Keratinocyte (primary cell): ENCODE measurements at regions not wholly inside any gene's neighbourhood (a gene's known extent, or its start where the extent isn't known, plus 50 kb on each side); places are given as distances from the start of the nearest gene placed in this dataset.

Experiments used
- DNase-seq: peaks from one replicate; pipeline ENCODE4 v3.0.0-alpha.2; 2011; ENCODE audit warnings: low read depth, missing footprints, low spot score
- FAIRE-seq: peaks from 2 replicates; lab custom pipeline; 2011; peaks lifted over from hg19 to GRCh38; lab: Jason Lieb, UNC
- H2AFZ ChIP-seq: 2 replicates; pipeline ENCODE4 v1.6.0; 2012; ENCODE audit warnings: low read length, control low read depth, inconsistent platforms; ENCODE audit not compliant: control insufficient read depth
- H3K27ac ChIP-seq: 2 replicates; pipeline ENCODE4 v1.5.1; 2011; ENCODE audit warnings: low read length; ENCODE audit not compliant: control insufficient read depth, insufficient read depth
- H3K27me3 ChIP-seq: 3 replicates; pipeline ENCODE4 v1.6.0; 2011; ENCODE audit warnings: low read length; ENCODE audit not compliant: control insufficient read depth, insufficient read depth; ENCODE audit errors: extremely low read depth
- H3K36me3 ChIP-seq, 2 experiments: 2 replicates in 1 of 2; 3 replicates in 1 of 2; pipeline ENCODE4 v1.5.1; 2011; ENCODE audit warnings: low read length in 2 of 2, mild to moderate bottlenecking in 1 of 2; ENCODE audit not compliant: control insufficient read depth in 2 of 2, insufficient read depth in 2 of 2; ENCODE audit errors: extremely low read depth in 1 of 2
- H3K4me1 ChIP-seq: 3 replicates; pipeline ENCODE4 v1.5.1; 2011; ENCODE audit warnings: low read length; ENCODE audit not compliant: control insufficient read depth, insufficient read depth; ENCODE audit errors: extremely low read depth
- H3K4me2 ChIP-seq: 3 replicates; pipeline ENCODE4 v1.6.0; 2011; ENCODE audit warnings: low read depth, low read length; ENCODE audit not compliant: control insufficient read depth, insufficient read depth; ENCODE audit errors: extremely low read depth
- H3K4me3 ChIP-seq, 3 experiments: fragments of 200-600 bp in 1 of 3; sonication (generic) in 1 of 3; 2 replicates in 2 of 3; 3 replicates in 1 of 3; pipeline ENCODE4 v1.5.1; 2011 to 2016; ENCODE audit warnings: low read length in 3 of 3, mild to moderate bottlenecking in 3 of 3, control low read depth in 2 of 3, inconsistent platforms in 1 of 3, low read depth in 1 of 3, mixed read lengths in 1 of 3, mixed run types in 1 of 3, moderate library complexity in 1 of 3; ENCODE audit not compliant: control insufficient read depth in 2 of 3, insufficient read depth in 2 of 3; ENCODE audit errors: extremely low read depth in 1 of 3
- H3K79me2 ChIP-seq: 2 replicates; pipeline ENCODE4 v1.6.0; 2012; ENCODE audit warnings: low read length; ENCODE audit not compliant: control insufficient read depth, insufficient read depth
- H3K9ac ChIP-seq: 3 replicates; pipeline ENCODE4 v1.6.0; 2011; ENCODE audit warnings: low read length; ENCODE audit not compliant: control insufficient read depth, insufficient read depth; ENCODE audit errors: extremely low read depth
- H3K9me1 ChIP-seq: 3 replicates; pipeline ENCODE4 v1.6.0; 2011; ENCODE audit warnings: low read length; ENCODE audit not compliant: control insufficient read depth, insufficient read depth; ENCODE audit errors: extremely low read depth
- H3K9me3 ChIP-seq: 2 replicates; pipeline ENCODE4 v1.5.1; 2012; ENCODE audit warnings: low read depth, low read length; ENCODE audit not compliant: control insufficient read depth
- H4K20me1 ChIP-seq: 3 replicates; pipeline ENCODE4 v1.6.0; 2011; ENCODE audit warnings: low read length; ENCODE audit not compliant: control insufficient read depth, insufficient read depth; ENCODE audit errors: extremely low read depth
- CTCF ChIP-seq, 3 experiments: IDR thresholded peaks in 1 of 3; conservative IDR thresholded peaks in 1 of 3; optimal IDR thresholded peaks in 1 of 3; 2 replicates in 2 of 3; 3 replicates in 1 of 3; pipeline versions ENCODE3 to v1.5.1; 2011; ENCODE audit warnings: low read length in 3 of 3, mild to moderate bottlenecking in 3 of 3, moderate library complexity in 2 of 3, control low read depth in 1 of 3, inconsistent platforms in 1 of 3; ENCODE audit not compliant: insufficient read depth in 2 of 3; ENCODE audit errors: extremely low read depth in 1 of 3
- EZH2 ChIP-seq: IDR thresholded peaks from one replicate; pipeline ENCODE4 v1.6.1; 2012; ENCODE audit warnings: inconsistent platforms, mild to moderate bottlenecking, low read length, moderate library complexity
- dilution Hi-C: fragments of 300-500 bp; cut with MboI; formaldehyde crosslinking; loops from one replicate; pipeline ENCODE4 v1.7.0; 2020; ENCODE audit warnings: low sequenced_read_pairs; ENCODE audit not compliant: extremely low pct_ligation_motif_present

DNA sequence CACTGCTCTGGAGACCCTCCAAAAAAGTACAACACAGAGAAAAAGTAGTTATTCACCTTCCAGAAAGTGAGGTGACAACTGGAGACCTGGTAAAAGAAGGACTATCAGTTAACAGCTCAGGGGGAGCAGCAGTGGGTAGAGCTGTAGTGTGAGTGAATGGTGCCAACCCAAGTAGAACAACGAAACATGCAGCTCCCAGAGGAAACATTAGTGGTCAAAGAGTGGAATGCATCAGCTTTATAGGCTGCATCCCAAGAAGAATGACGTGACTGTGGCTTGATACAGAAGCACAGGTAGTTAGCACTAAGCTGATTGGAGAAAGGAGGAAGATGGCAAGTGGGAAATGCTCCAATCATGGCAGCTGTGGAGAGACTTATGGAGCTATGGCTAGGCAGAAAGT lies 275.7 kb upstream of the CAMK1G start:
- FAIRE-seq, result no peak

GRCh38 chr1:209309198-209309597 lies 274.3 kb upstream of the CAMK1G start:
- Histone ChIP-seq H3K4me2 (no peak overlapping the region), H3K27ac (no peak overlapping the region), H2AFZ (no peak overlapping the region), H3K4me1 (no peaks in the 10 kb centered on the region), H4K20me1 (no peaks in the 10 kb centered on the region), H3K36me3 (no peaks in the 10 kb centered on the region), H3K79me2 (no peaks in the 10 kb centered on the region), H3K9me3 (no peaks in the 10 kb centered on the region), H3K4me3 (no peak overlapping the region), H3K9me1 (no peaks in the 10 kb centered on the region), H3K27me3 (no peaks in the 10 kb centered on the region), H3K9ac (no peak overlapping the region)
- TF ChIP-seq CTCF (optimal IDR thresholded peaks at IDR 0.05 in 1 of 3, IDR thresholded peaks at IDR 0.05 in 1 of 3, conservative IDR thresholded peaks at IDR 0.05 in 1 of 3; ENCODE audit: extremely low read depth in 1 of 3, insufficient read depth in 2 of 3, low read length in 3 of 3) (no peak), EZH2 (no peak)
- no peak for DNase-seq
- dilution Hi-C loops, result no loop called here
- FAIRE-seq, result no peak

More for the DNA sequence above, 275.7 kb upstream of the CAMK1G start:
- TF ChIP-seq EZH2 (no peak), CTCF (optimal IDR thresholded peaks at IDR 0.05 in 1 of 3, IDR thresholded peaks at IDR 0.05 in 1 of 3, conservative IDR thresholded peaks at IDR 0.05 in 1 of 3; ENCODE audit: extremely low read depth in 1 of 3, insufficient read depth in 2 of 3, low read length in 3 of 3) (no peak)
- no peak overlapping the region for H3K9ac ChIP-seq
- H3K27ac ChIP-seq, result no peak overlapping the region
- H3K9me3 ChIP-seq, result no peaks in the 10 kb centered on the region
- no peak overlapping the region for H3K4me3 ChIP-seq
- no peaks in the 10 kb centered on the region for H3K36me3 ChIP-seq
- H3K9me1 ChIP-seq, result no peaks in the 10 kb centered on the region
- no peak overlapping the region for H3K4me2 ChIP-seq
- no peak for DNase-seq
- no peak overlapping the region for H2AFZ ChIP-seq
- dilution Hi-C loops, result no loop called here
- no peaks in the 10 kb centered on the region for H4K20me1 ChIP-seq
- no peaks in the 10 kb centered on the region for H3K27me3 ChIP-seq
- H3K79me2 ChIP-seq, result no peaks in the 10 kb centered on the region
- H3K4me1 ChIP-seq, result no peaks in the 10 kb centered on the region
